Adipose tissue (tissue), 3 donors: ENCODE measurements at regions not wholly inside any gene's neighbourhood (a gene's known extent, or its start where the extent isn't known, plus 50 kb on each side); places are given as distances from the start of the nearest gene placed in this dataset.

Experiments
- H3K27ac ChIP-seq: one replicate; pipeline ENCODE4 v1.5.1; 2013; ENCODE audit warnings: low read depth, low read length
- WGBS, 3 donors: extraction: QIAGEN DNeasy Blood & Tissue Kit; methylation state at CpG; one replicate each; pipeline ENCODE4 v1.1.7; 2013; 5-methylcytosine and 5-hydroxymethylcytosine counted together
- donor health status: healthy with polysubstance abuse.
- donor health status: Bipolar disorder and iron deficiency.
- donor health status: healthy.

- 85 to 90% (median 88%) methylated on average over 1 of the region's 1 CpG for WGBS, 3 donors
These were observed 564.1 kb upstream of the PLXNA2 start for GRCh38 chr1:208808301-208808700.

DNA sequence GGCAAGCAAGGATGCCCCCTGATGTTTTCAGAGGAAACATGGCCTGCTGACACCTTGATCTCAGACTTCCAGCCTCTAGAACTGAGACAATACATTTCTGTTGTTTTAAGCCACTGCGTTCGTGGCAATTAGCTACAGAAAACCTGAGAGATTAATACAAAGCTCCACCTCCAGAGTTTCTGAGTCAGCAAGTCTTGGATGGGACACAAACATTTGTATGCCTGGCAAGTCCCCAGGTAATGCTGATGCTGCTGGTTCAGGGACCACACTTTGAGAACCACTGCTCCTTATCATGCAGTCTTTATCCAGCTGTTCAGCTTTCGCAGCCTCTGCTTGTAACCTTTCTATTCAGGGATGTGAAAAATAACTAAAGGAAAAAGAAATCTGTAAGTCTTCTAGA, 565.7 kb upstream of the PLXNA2 start:
- WGBS, 3 donors: 58 to 82% (median 78%) methylated on average over 3 of the region's 3 CpGs

More at GRCh38 chr1:208808301-208808700, 564.1 kb upstream of the PLXNA2 start:
- H3K27ac ChIP-seq: no peak overlapping the region

DNA sequence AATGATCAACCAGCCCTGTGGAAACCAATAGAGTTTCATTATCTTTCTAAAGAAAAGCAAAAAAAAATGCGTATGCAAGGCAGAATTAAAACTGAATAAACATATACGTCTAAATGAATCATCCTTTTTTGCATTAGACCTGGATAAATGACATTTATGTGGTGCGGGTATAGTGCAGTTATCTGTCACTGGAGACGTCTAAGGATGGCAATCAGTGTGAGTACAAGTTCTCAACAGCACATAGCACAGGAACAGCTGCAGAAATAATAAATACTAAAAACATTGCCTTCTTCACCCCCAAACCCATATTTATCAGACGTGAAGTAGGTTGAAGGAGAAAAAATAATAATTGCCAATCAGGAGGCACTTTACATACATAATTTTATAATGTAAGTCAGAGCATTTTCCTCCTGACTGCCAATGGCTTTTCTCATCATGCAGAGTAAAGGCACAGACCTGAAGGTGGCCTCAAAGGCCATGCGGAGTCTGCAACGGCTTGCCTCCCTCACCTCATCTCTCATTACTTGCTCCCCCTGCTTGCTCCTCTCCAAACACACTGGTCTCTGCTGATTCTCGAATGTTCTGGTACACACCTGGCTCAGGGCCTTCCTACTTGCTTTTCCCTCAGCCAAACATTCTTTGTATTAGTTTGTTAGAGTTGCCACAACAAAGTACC, 574.7 kb upstream of the PLXNA2 start:
- no peak overlapping the region for H3K27ac ChIP-seq
- WGBS, 3 donors: 75 to 80% (median 78%) methylated on average over 8 of the region's 8 CpGs

More for the DNA sequence above, 565.7 kb upstream of the PLXNA2 start:
- no peak overlapping the region for H3K27ac ChIP-seq

- H3K27ac ChIP-seq: no peak overlapping the region
- WGBS, 3 donors: 44 to 48% (median 46%) methylated on average over 2 of the region's 2 CpGs
These were observed 576.5 kb upstream of the PLXNA2 start for GRCh38 chr1:208820580-208821212.

GRCh38 chr1:208821939-208822338, 577.8 kb upstream of the PLXNA2 start:
- 92 to 93% (median 93%) methylated on average over 7 of the region's 7 CpGs for WGBS, 3 donors

GRCh38 chr1:208825300-208825699, 581.1 kb upstream of the PLXNA2 start:
- 41 to 71% (median 66%) methylated on average over 2 of the region's 2 CpGs for WGBS, 3 donors
- H3K27ac ChIP-seq: no peak overlapping the region

More at GRCh38 chr1:208821939-208822338, 577.8 kb upstream of the PLXNA2 start:
- H3K27ac ChIP-seq: no peak overlapping the region

GRCh38 chr1:208829595-208829994, 585.4 kb upstream of the PLXNA2 start:
- 52 to 65% (median 63%) methylated on average over 5 of the region's 5 CpGs for WGBS, 3 donors

DNA sequence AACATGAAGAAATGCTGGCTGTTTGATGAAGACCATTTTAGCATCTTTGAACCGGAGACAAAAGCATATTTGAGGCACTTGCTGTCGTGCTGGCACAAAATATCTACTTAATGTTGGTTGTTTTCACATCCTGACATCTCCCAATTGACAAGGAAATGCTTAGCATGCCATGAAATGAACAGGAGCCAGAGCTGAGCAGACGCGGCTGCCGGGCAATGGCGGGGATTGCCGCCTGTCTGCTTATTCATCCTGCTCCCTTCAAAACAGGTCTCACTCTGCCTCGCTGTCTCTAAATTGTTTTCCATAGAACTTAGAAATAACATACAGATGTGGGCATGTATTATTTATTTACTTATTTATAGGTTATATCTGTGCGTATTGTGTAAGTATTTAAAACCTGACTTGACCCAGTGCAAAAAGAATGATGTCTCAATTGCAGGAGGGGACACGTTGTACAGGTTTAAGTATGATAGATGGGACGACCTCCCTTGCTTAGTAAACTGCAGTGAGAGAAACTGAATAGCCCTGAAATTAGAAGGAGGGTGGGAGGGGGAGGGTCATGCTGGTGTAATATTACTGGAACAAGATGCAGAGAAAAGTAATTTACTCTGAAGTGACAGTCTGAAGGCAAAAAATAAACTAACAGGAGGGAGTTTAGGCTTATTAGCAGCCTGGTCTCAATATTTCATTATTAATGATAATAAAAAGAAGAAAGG, 590.4 kb upstream of the PLXNA2 start:
- H3K27ac ChIP-seq: no peak overlapping the region
- 27 to 43% (median 40%) methylated on average over 11 of the region's 11 CpGs for WGBS, 3 donors

More at GRCh38 chr1:208829595-208829994, 585.4 kb upstream of the PLXNA2 start:
- no peak overlapping the region for H3K27ac ChIP-seq

DNA sequence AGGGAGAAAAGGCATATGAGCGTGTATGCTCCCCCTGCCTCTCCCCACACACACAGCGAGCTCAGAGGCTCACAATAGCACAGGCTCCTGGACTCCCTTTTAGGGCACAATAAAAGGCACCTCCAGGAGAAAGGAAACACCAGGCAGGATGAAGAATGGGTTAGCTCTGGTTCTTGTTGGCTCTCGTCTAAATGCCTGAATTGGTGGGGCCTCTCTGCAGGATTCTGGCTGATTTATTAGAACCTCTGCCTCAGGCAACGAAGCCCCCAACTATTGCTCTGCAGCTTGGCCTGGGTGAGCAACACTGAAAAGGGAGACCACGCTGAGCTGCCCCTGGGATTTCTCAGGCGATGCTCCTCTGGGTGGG, 590.9 kb upstream of the PLXNA2 start:
- 63 to 73% (median 63%) methylated on average over 6 of the region's 6 CpGs for WGBS, 3 donors
- H3K27ac ChIP-seq: no peak overlapping the region

DNA sequence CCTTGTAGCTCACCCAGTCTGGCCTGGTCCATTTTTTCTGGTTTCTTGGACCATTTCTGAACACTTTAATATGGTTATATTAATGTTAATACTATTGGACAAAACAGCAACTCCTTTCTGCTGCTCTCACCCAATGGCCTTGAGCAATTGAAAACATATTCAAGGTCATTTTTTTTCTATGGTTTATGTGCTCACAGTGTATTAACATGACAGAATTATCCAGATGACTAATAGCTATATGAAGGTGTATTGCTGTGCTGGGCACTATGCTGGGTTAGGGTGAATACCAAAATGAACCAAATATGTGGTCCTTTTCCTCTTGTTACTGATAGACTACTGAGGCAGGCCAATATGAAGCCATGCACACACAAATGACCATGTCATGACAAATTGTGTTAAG, 591.6 kb upstream of the PLXNA2 start:
- H3K27ac ChIP-seq: no peak overlapping the region

DNA sequence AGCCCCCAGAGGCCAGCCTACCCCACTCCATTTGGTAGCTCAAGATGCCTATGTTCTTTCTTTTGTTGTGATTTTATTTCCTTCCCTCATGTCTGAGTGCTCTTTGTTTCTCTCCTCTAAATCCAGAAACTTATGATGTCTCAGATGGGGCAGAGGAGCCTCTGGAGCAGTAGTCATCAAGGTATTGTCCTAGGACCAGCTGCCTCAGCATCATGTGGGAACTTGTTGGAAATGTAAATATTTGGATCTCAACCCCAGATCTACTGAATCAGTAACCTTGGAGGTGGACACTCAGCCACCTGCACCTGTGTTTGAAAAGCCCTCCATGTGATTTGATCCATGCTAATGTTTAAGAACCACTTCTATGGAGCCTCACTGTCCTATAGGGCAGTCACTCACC, 593.1 kb upstream of the PLXNA2 start:
- no peak overlapping the region for H3K27ac ChIP-seq

DNA sequence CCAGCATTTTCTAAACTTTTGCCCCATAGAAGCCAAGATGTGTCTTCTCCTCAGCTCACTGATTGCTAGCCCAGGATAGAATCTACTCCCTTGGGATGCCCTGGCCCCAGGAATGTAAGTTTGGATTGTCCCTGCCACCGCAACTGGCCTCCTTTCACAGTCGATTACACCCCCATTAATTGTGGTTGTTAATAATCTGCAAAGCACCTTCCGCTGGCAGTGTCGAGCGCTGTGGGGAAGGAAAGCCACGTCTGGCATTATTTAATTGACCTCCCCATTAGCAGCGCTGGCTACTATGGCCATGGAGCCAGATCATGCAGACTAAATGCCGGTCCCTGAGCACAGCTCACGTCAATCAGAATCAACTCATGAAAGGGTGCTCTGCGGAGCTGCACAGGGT, 597.3 kb upstream of the PLXNA2 start:
- no peak overlapping the region for H3K27ac ChIP-seq
- WGBS, 3 donors: 83 to 94% (median 88%) methylated on average over 10 of the region's 10 CpGs

GRCh38 chr1:208842451-208842850, 598.3 kb upstream of the PLXNA2 start:
- 80 to 84% (median 82%) methylated on average over 3 of the region's 3 CpGs for WGBS, 3 donors
- H3K27ac ChIP-seq: no peak overlapping the region

DNA sequence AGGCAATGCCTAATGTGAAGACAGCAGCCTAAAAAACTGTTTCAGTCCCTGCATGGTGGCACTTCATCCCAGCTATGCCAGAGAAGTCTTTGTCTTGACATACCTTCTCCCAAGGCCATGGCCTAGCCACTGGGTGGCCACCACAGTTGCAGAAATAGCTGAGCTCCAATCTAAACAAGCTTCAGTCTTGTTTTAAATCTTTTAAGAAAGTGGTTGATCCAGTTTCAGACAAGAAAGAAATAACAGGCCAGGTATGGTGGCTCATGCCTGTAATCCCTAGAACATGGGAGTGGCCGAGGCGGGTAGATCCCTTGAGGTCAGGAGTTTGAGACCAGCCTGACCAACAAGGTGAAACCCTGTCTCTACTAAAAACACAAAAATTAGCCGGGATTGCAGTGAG, 600.0 kb upstream of the PLXNA2 start:
- no peak overlapping the region for H3K27ac ChIP-seq
- 75 to 97% (median 94%) methylated on average over 3 of the region's 3 CpGs for WGBS, 3 donors

DNA sequence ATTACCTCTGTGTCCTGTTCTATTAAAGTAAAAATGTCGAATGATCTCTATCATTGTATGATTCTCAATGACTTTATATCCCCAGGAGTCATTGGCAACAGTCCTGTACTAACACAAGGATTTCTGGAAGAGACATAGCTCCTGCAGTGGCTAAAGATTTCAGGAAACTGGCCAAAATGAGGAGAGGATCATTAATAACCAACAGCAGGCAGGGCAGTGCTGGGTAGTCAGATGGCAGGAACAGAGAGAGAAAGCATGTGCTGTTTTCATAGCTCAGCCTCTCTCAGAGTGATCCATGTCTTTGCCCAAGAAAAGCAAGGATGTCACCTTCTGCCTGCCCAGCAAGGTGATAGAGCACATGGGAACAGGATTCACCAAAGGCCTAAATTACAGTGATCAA, 604.7 kb upstream of the PLXNA2 start:
- WGBS, 3 donors: 76 to 85% (median 82%) methylated on average over 1 of the region's 1 CpG
- H3K27ac ChIP-seq: no peak overlapping the region

GRCh38 chr1:208850442-208850841, 606.3 kb upstream of the PLXNA2 start:
- no peak overlapping the region for H3K27ac ChIP-seq
- WGBS, 3 donors: 80 to 89% (median 84%) methylated on average over 5 of the region's 5 CpGs

DNA sequence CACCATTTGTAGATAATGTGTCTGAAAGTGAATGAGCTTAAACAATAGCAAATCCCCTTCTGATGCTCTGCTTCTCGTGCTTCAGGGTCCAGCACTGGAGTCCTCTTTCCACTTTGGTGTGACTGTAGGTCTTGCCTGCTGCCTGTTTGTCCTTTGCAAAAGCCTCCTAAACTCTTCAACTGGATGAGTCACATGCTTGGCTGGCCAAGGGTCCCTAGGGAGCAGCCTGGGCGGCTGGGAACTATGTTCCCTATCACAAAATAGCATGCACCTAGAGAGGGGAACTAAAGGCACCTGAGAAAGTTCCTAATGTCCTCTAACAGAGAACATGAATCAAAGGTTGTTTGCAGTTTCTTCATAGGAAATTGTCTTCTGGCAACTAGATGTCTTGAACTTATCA, 607.2 kb upstream of the PLXNA2 start:
- 43 to 75% (median 70%) methylated on average over 2 of the region's 2 CpGs for WGBS, 3 donors
- no peak overlapping the region for H3K27ac ChIP-seq

- 79 to 88% (median 84%) methylated on average over 3 of the region's 3 CpGs for WGBS, 3 donors
- no peak overlapping the region for H3K27ac ChIP-seq
These were observed 608.7 kb upstream of the PLXNA2 start for GRCh38 chr1:208852911-208853310.

GRCh38 chr1:208855403-208855802, 611.2 kb upstream of the PLXNA2 start:
- H3K27ac ChIP-seq: no peak overlapping the region
- 63 to 72% (median 69%) methylated on average over 1 of the region's 1 CpG for WGBS, 3 donors

DNA sequence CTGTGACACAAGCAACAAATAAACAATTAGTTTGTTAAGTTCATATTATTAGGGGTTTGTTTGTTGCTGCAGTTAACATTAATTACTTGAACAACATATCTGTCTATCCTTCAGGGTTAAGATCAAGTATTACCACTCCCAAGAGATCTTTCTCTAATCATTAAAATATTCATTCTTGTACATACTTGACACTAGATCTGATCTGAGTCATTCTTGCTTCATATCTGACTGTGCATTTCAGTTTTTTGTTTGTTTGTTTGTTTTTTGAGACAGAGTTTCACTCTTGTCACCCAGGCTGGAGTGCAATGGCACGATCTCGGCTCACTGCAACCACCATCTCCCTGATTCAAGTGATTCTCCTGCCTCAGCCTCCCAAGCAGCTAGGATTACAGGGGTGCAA, 613.3 kb upstream of the PLXNA2 start:
- H3K27ac ChIP-seq: no peak overlapping the region
- 86 to 93% (median 91%) methylated on average over 2 of the region's 2 CpGs for WGBS, 3 donors
